Gastroesophageal sphincter (tissue), 4 donors: ENCODE measurements at regions not wholly inside any gene's neighbourhood (a gene's known extent, or its start where the extent isn't known, plus 50 kb on each side); places are given as distances from the start of the nearest gene placed in this dataset.

Source experiments
- ATAC-seq: fragments of 150-250 bp; one replicate; pipeline ENCODE4 v1.9.1; 2016; ENCODE audit warnings: mild to moderate bottlenecking, moderate library complexity
- H3K27ac ChIP-seq, 4 donors: fragments of 200-600 bp; sonication (generic) in 3 of 4; 1 replicate in 3 of 4; 2 replicates in 1 of 4; pipeline ENCODE4 v1.5.1; 2016 to 2019
- H3K27me3 ChIP-seq: fragments of 200-600 bp; sonication (generic); one replicate; pipeline ENCODE4 v1.5.1; 2019
- H3K36me3 ChIP-seq, 2 donors: fragments of 200-600 bp; sonication (generic); one replicate each; pipeline ENCODE4 v1.5.1; 2019; ENCODE audit warnings: control low read depth in 1 of 2
- H3K4me1 ChIP-seq, 3 donors: fragments of 200-600 bp; sonication (generic); 1 replicate in 2 of 3; 2 replicates in 1 of 3; pipeline ENCODE4 v1.5.1; 2016 to 2019; ENCODE audit warnings: control low read depth in 2 of 3
- H3K4me3 ChIP-seq, 2 donors: fragments of 200-600 bp; sonication (generic); one replicate each; pipeline ENCODE4 v1.5.1; 2019; ENCODE audit warnings: mild to moderate bottlenecking in 1 of 2, moderate library complexity in 1 of 2
- H3K9me3 ChIP-seq, 3 donors: fragments of 200-600 bp; sonication (generic); one replicate each; pipeline ENCODE4 v1.5.1; 2017 to 2019; ENCODE audit warnings: control low read depth in 2 of 3
- CTCF ChIP-seq, 4 experiments: fragments of 200-600 bp in 2 of 4; fragments of 450-650 bp in 2 of 4; sonication (generic) in 1 of 4; IDR thresholded peaks; one replicate each; pipeline ENCODE4 v1.5.1; 2017 to 2019; ENCODE audit warnings: antibody characterized with exemption in 4 of 4, mild to moderate bottlenecking in 2 of 4, moderate library complexity in 2 of 4
- EP300 ChIP-seq: sonication (generic); formaldehyde crosslinking; IDR thresholded peaks from one replicate; pipeline ENCODE4 v1.6.1; 2017; ENCODE audit warnings: antibody characterized with exemption, mild to moderate bottlenecking
- POLR2A ChIP-seq, 2 donors: fragments of 450-650 bp; IDR thresholded peaks; one replicate each; pipeline ENCODE4 v1.6.1; 2017; ENCODE audit warnings: antibody characterized with exemption in 2 of 2, mild to moderate bottlenecking in 2 of 2, moderate library complexity in 1 of 2
- POLR2AphosphoS5 ChIP-seq: sonication (generic); formaldehyde crosslinking; IDR thresholded peaks from one replicate; pipeline ENCODE4 v1.6.1; 2017; ENCODE audit warnings: antibody characterized with exemption
- WGBS, 2 donors: methylation state at CpG; one replicate each; pipeline ENCODE4 v1.1.5; 2018; ENCODE audit warnings: low coverage in 1 of 2; 5-methylcytosine and 5-hydroxymethylcytosine counted together

- no peak overlapping the region for H3K4me3 ChIP-seq
- no peaks in the 10 kb centered on the region for H3K4me1 ChIP-seq
- H3K36me3 ChIP-seq = no peaks in the 10 kb centered on the region
- ATAC-seq = no peak
- TF ChIP-seq EP300 (no peak), POLR2A (IDR thresholded peaks at IDR 0.05) (no peak), POLR2AphosphoS5 (no peak), CTCF (IDR thresholded peaks at IDR 0.05) (no peak)
- H3K27me3 ChIP-seq = no peaks in the 10 kb centered on the region
- H3K27ac ChIP-seq = no peak overlapping the region
- H3K9me3 ChIP-seq = no peaks in the 10 kb centered on the region
Measured at GRCh38 chr14:88089445-88089844, 84.5 kb downstream of the GPR65 start.

- no peaks in the 10 kb centered on the region for H3K9me3 ChIP-seq
- H3K4me3 ChIP-seq = no peak overlapping the region
- no peaks in the 10 kb centered on the region for H3K36me3 ChIP-seq
- TF ChIP-seq EP300 (no peak), CTCF (IDR thresholded peaks at IDR 0.05) (no peak), POLR2A (IDR thresholded peaks at IDR 0.05) (no peak), POLR2AphosphoS5 (no peak)
- no peak overlapping the region for H3K27ac ChIP-seq
- no peak for ATAC-seq
- no peaks in the 10 kb centered on the region for H3K27me3 ChIP-seq
- H3K4me1 ChIP-seq = no peaks in the 10 kb centered on the region
Measured at GRCh38 chr14:88092529-88092928, 87.6 kb downstream of the GPR65 start.

GRCh38 chr14:88095791-88096190 is 90.9 kb downstream of the GPR65 start:
- H3K9me3 ChIP-seq = no peaks in the 10 kb centered on the region
- TF ChIP-seq POLR2A (IDR thresholded peaks at IDR 0.05) = no peak
- no peak for TF ChIP-seq EP300
- no peak for TF ChIP-seq POLR2AphosphoS5
- TF ChIP-seq CTCF (IDR thresholded peaks at IDR 0.05) = no peak
- WGBS, 2 donors = 61 to 78% methylated on average over 3 of the region's 3 CpGs
- no peak overlapping the region for H3K4me3 ChIP-seq
- no peaks in the 10 kb centered on the region for H3K36me3 ChIP-seq
- no peak for ATAC-seq
- no peak overlapping the region for H3K27ac ChIP-seq
- H3K4me1 ChIP-seq = no peaks in the 10 kb centered on the region
- no peaks in the 10 kb centered on the region for H3K27me3 ChIP-seq

GRCh38 chr14:88098163-88098562 is 93.2 kb downstream of the GPR65 start:
- TF ChIP-seq POLR2AphosphoS5 (no peak), POLR2A (IDR thresholded peaks at IDR 0.05) (no peak), EP300 (no peak), CTCF (IDR thresholded peaks at IDR 0.05) (no peak)
- no peaks in the 10 kb centered on the region for H3K27me3 ChIP-seq
- H3K4me1 ChIP-seq = no peaks in the 10 kb centered on the region
- WGBS, 2 donors = 68 to 78% methylated on average over 3 of the region's 3 CpGs
- H3K9me3 ChIP-seq = no peaks in the 10 kb centered on the region
- ATAC-seq = no peak
- H3K36me3 ChIP-seq = no peaks in the 10 kb centered on the region
- H3K4me3 ChIP-seq = no peak overlapping the region
- H3K27ac ChIP-seq = no peak overlapping the region

GRCh38 chr14:88104710-88105109 is 99.8 kb downstream of the GPR65 start:
- no peaks in the 10 kb centered on the region for H3K27me3 ChIP-seq
- H3K4me3 ChIP-seq = no peak overlapping the region
- no peaks in the 10 kb centered on the region for H3K4me1 ChIP-seq
- no peak for ATAC-seq
- no peak overlapping the region for H3K27ac ChIP-seq
- H3K36me3 ChIP-seq = no peaks in the 10 kb centered on the region
- WGBS, 2 donors = 75 to 92% methylated on average over 1 of the region's 1 CpG
- TF ChIP-seq POLR2AphosphoS5 (no peak), CTCF (IDR thresholded peaks at IDR 0.05) (no peak), EP300 (no peak), POLR2A (IDR thresholded peaks at IDR 0.05) (no peak)
- H3K9me3 ChIP-seq = peaks cover 0 to 24% (median 0%) of the 10 kb centered on the region in 3 donors
